ENCODE measurements at regions not wholly inside any gene's neighbourhood (a gene's known extent, or its start where the extent isn't known, plus 50 kb on each side); places are given as distances from the start of the nearest gene placed in this dataset.
A peak's percentile ranks its signal among the peaks of the same experiment; 100 is the strongest.
"Not testable (repeated sequence)": the region's sequence is repeated elsewhere in the genome, so short reads cannot be mapped to it uniquely, and the experiment has no call there.

GRCh38 chr1:147103416-147104155, 68.7 kb downstream of the PRKAB2 start:
- not testable (repeated sequence) for DNase-seq

GRCh38 chr1:147099192-147099591, 73.1 kb downstream of the PRKAB2 start:
- no peak for DNase-seq

GRCh38 chr1:147098338-147098973, 73.8 kb downstream of the PRKAB2 start:
- DNase-seq, result peak in 1 of 2 experiments; percentile 46

GRCh38 chr1:147095691-147096090, 76.6 kb downstream of the PRKAB2 start:
- no peak for DNase-seq

- DNase-seq, result no peak
Observed at GRCh38 chr1:147091801-147092200, 80.5 kb downstream of the PRKAB2 start.

- DNase-seq, result no peak
Observed at GRCh38 chr1:147089457-147089856, 82.8 kb downstream of the PRKAB2 start.

GRCh38 chr1:147086129-147086528, 86.1 kb downstream of the PRKAB2 start:
- DNase-seq, result no peak

- peak; percentile 82 for DNase-seq
Observed at GRCh38 chr1:147084273-147085096, 87.8 kb downstream of the PRKAB2 start.

- no peak for DNase-seq
Observed at GRCh38 chr1:147083919-147084272, 88.4 kb downstream of the PRKAB2 start.

- DNase-seq, result no peak
Observed at GRCh38 chr1:147080671-147081394, 91.4 kb downstream of the PRKAB2 start.

GRCh38 chr1:147080006-147080661, 92.1 kb downstream of the PRKAB2 start:
- DNase-seq, result no peak

- no peak for DNase-seq
Observed at GRCh38 chr1:147079400-147080005, 92.8 kb downstream of the PRKAB2 start.

- DNase-seq, result no peak
Observed at GRCh38 chr1:147078606-147079399, 93.5 kb downstream of the PRKAB2 start.

GRCh38 chr1:147077936-147078605, 94.2 kb downstream of the PRKAB2 start:
- DNase-seq, result no peak

- DNase-seq, result no peak
Observed at GRCh38 chr1:147077523-147077922, 94.7 kb downstream of the PRKAB2 start.

- no peak for DNase-seq
Observed at GRCh38 chr1:147077081-147077480, 95.2 kb downstream of the PRKAB2 start.

- DNase-seq, result no peak
Observed at GRCh38 chr1:147076442-147076841, 95.8 kb downstream of the PRKAB2 start.

- no peak for DNase-seq
Observed at GRCh38 chr1:147072482-147073432, 99.5 kb downstream of the PRKAB2 start.

GRCh38 chr1:147071142-147071541, 101.1 kb downstream of the PRKAB2 start:
- no peak for DNase-seq
